ENCODE measurements at regions not wholly inside any gene's neighbourhood (a gene's known extent, or its start where the extent isn't known, plus 50 kb on each side); places are given as distances from the start of the nearest gene placed in this dataset.

DNA sequence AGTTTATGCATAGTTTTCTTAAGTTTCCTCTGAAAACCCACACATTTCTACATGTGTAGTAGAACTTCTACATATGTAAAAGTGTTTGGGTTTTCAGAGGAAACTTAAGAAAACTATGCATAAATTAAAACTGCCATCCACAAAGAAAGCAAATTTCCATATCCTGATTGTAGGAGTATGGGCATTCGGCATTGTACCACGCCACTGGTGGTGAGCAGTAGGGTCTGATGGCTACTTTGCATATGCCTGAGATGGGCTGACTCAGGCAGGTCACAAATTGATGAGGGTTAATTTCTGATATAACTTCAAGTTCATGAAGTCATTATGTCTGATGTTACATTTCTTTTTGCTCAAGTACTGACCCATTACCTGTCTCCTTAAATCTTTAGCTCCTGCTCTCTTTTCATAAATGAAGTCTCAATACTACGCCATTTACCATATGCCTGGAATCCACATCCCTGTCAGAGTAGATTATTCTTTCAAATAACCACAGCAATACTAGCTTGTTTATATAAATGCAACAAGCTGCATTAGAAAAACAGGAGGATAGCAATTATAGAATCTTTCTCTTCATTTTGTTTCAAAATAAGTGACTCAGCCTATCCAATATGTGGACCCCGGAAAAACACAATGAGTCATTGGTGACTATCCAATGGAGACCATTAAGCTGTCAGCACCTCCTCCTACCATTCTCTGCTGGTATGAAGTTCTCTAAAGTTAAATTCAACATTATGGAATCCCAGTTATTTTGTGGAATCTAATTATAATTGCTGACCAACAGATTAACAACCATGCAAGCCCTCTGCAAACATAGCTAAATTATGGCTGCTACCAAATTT lies 355.2 kb upstream of the UBE2E3 start:
- TF ChIP-seq, protein P1, sequence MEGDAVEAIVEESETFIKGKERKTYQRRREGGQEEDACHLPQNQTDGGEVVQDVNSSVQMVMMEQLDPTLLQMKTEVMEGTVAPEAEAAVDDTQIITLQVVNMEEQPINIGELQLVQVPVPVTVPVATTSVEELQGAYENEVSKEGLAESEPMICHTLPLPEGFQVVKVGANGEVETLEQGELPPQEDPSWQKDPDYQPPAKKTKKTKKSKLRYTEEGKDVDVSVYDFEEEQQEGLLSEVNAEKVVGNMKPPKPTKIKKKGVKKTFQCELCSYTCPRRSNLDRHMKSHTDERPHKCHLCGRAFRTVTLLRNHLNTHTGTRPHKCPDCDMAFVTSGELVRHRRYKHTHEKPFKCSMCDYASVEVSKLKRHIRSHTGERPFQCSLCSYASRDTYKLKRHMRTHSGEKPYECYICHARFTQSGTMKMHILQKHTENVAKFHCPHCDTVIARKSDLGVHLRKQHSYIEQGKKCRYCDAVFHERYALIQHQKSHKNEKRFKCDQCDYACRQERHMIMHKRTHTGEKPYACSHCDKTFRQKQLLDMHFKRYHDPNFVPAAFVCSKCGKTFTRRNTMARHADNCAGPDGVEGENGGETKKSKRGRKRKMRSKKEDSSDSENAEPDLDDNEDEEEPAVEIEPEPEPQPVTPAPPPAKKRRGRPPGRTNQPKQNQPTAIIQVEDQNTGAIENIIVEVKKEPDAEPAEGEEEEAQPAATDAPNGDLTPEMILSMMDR (IDR thresholded peaks at IDR 0.05 in 8 of 11, conservative IDR thresholded peaks at IDR 0.05 in 3 of 11), result no peak
- TF ChIP-seq POLR2A (IDR thresholded peaks at IDR 0.05), result no peak

Measured in spleen (tissue), 7 donors.